GM18508 (cell line): ENCODE measurements at regions not wholly inside any gene's neighbourhood (a gene's known extent, or its start where the extent isn't known, plus 50 kb on each side); places are given as distances from the start of the nearest gene placed in this dataset.

Source experiments
- ATAC-seq: cut with Tn5 transposase; IDR thresholded peaks from one replicate; pipeline ENCODE4 v1.9.1; 2021; ENCODE audit warnings: moderate number of reproducible peaks; ENCODE audit not compliant: insufficient read depth, unreplicated experiment

GRCh38 chr13:106433066-106433465 lies 102.4 kb downstream of the EFNB2 start:
- no peak for ATAC-seq

- ATAC-seq: no peak
Observed at GRCh38 chr13:106432636-106433035, 102.8 kb downstream of the EFNB2 start.

GRCh38 chr13:106426909-106427308 lies 108.6 kb downstream of the EFNB2 start:
- no peak for ATAC-seq

- ATAC-seq: no peak
Observed at GRCh38 chr13:106425661-106426060, 109.8 kb downstream of the EFNB2 start.

- ATAC-seq: no peak
Observed at GRCh38 chr13:106424805-106425204, 110.7 kb downstream of the EFNB2 start.

- ATAC-seq: no peak
Observed at GRCh38 chr13:106423530-106423929, 111.9 kb downstream of the EFNB2 start.

- ATAC-seq: no peak
Observed at GRCh38 chr13:106418556-106418955, 116.9 kb downstream of the EFNB2 start.

- no peak for ATAC-seq
Observed at GRCh38 chr13:106417467-106418110, 117.9 kb downstream of the EFNB2 start.

GRCh38 chr13:106416645-106417044 lies 118.8 kb downstream of the EFNB2 start:
- ATAC-seq: no peak

- ATAC-seq: no peak
Observed at GRCh38 chr13:106415971-106416370, 119.5 kb downstream of the EFNB2 start.

GRCh38 chr13:106415442-106415841 lies 120.0 kb downstream of the EFNB2 start:
- ATAC-seq: no peak

- no peak for ATAC-seq
Observed at GRCh38 chr13:106407338-106407737, 128.1 kb downstream of the EFNB2 start.

GRCh38 chr13:106405731-106406130 lies 129.7 kb downstream of the EFNB2 start:
- no peak for ATAC-seq

- no peak for ATAC-seq
Observed at GRCh38 chr13:106403280-106403679, 132.2 kb downstream of the EFNB2 start.

- ATAC-seq: no peak
Observed at GRCh38 chr13:106402866-106403265, 132.6 kb downstream of the EFNB2 start.

- ATAC-seq: no peak
Observed at GRCh38 chr13:106401081-106401480, 134.4 kb downstream of the EFNB2 start.

- no peak for ATAC-seq
Observed at GRCh38 chr13:106400289-106400688, 135.2 kb downstream of the EFNB2 start.

- ATAC-seq: no peak
Observed at GRCh38 chr13:106398289-106398688, 137.2 kb downstream of the EFNB2 start.

- ATAC-seq: no peak
Observed at GRCh38 chr13:106393776-106394175, 141.7 kb downstream of the EFNB2 start.

- no peak for ATAC-seq
Observed at GRCh38 chr13:106391681-106392080, 143.8 kb downstream of the EFNB2 start.

- ATAC-seq: no peak
Observed at GRCh38 chr13:106391271-106391670, 144.2 kb downstream of the EFNB2 start.

GRCh38 chr13:106390367-106390766 lies 145.1 kb downstream of the EFNB2 start:
- no peak for ATAC-seq

GRCh38 chr13:106385654-106386053 lies 149.8 kb downstream of the EFNB2 start:
- ATAC-seq: no peak
